ENCODE measurements at regions not wholly inside any gene's neighbourhood (a gene's known extent, or its start where the extent isn't known, plus 50 kb on each side); places are given as distances from the start of the nearest gene placed in this dataset.

DNA sequence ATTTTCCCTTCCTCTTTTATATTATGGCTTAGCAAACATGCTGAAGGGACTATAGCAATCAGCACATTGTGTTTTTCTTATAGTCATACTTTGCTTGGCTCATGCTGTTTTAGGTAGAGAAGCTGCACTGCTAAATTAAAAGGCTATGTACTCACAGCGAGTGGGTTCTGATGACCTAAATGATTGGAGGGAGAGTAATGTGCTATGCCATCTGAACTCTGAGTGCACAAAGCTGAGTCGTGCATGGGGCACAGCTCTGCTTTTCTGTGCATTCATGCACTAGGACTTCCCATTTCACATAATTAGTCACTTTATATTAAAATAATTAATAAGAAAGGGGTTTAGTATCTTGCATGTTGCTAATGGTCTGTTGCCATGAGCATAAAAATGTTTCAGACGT is 132.7 kb upstream of the ADGRL3 start:
- Histone ChIP-seq H3K36me3 (no peaks in the 10 kb centered on the region), H3K4me3 (no peak overlapping the region), H3K27me3 (no peaks in the 10 kb centered on the region), H3K27ac (no peak overlapping the region), H3K4me1 (no peaks in the 10 kb centered on the region), H3K9me3 (no peaks in the 10 kb centered on the region)
- intact Hi-C loops (cut with DNase I), result no loop called here
- 82 to 88% methylated on average over 3 of the region's 3 CpGs for WGBS, 2 donors
- DNase-seq, result no peak
- TF ChIP-seq, protein P1, sequence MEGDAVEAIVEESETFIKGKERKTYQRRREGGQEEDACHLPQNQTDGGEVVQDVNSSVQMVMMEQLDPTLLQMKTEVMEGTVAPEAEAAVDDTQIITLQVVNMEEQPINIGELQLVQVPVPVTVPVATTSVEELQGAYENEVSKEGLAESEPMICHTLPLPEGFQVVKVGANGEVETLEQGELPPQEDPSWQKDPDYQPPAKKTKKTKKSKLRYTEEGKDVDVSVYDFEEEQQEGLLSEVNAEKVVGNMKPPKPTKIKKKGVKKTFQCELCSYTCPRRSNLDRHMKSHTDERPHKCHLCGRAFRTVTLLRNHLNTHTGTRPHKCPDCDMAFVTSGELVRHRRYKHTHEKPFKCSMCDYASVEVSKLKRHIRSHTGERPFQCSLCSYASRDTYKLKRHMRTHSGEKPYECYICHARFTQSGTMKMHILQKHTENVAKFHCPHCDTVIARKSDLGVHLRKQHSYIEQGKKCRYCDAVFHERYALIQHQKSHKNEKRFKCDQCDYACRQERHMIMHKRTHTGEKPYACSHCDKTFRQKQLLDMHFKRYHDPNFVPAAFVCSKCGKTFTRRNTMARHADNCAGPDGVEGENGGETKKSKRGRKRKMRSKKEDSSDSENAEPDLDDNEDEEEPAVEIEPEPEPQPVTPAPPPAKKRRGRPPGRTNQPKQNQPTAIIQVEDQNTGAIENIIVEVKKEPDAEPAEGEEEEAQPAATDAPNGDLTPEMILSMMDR (IDR thresholded peaks at IDR 0.05), result no peak
- TF ChIP-seq POLR2A (IDR thresholded peaks at IDR 0.05), result no peak

DNA sequence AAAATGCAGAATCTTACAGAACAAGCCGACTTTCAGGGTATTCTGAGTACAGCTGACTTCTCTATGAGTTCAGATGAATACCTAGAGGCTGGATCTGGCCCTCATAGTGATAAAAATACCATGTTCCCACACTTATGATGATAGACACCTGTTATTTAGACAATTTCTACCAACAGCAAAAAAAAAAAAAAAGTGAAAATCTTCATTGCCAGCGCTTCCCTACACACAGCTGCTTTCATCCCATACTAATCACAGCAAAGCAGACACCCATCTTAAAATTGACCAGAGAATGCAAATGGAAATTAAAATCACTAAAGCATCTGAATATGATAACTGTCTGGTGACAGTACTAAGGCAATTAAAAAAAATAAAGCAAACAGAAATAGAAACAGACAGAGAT is 132.1 kb upstream of the ADGRL3 start:
- TF ChIP-seq, protein P1 (IDR thresholded peaks at IDR 0.05), result no peak
- TF ChIP-seq POLR2A (IDR thresholded peaks at IDR 0.05), result no peak
- Histone ChIP-seq H3K27ac (no peak overlapping the region), H3K4me3 (no peak overlapping the region), H3K9me3 (no peaks in the 10 kb centered on the region), H3K4me1 (no peaks in the 10 kb centered on the region), H3K36me3 (no peaks in the 10 kb centered on the region), H3K27me3 (no peaks in the 10 kb centered on the region)
- DNase-seq, result no peak
- intact Hi-C loops (cut with DNase I), result no loop called here
- WGBS, 2 donors, result 69 to 83% methylated on average over 2 of the region's 2 CpGs

DNA sequence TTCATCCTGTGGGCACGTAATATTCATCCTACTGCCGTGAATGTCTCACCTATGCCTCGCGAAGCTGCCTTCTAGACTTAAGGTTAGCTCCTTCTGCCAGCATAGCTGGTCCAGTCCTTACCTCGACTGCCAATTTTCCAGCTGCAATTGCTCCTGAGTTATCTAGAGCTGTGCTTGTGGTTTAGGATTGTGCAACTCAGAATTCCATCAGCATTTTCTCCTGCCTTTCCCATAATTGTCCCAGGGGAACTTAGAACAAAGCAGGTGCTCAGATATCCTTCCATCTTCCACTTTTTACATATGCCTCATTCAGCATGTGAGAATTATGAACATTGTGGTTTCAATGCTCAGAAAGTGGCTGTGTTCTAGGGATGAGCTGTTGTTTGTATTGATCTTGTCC is 131.4 kb upstream of the ADGRL3 start:
- no peaks in the 10 kb centered on the region for H3K27me3 ChIP-seq
- no peaks in the 10 kb centered on the region for H3K4me1 ChIP-seq
- no peak for DNase-seq
- no peak overlapping the region for H3K27ac ChIP-seq
- H3K4me3 ChIP-seq, result no peak overlapping the region
- WGBS, 2 donors, result 71 to 76% methylated on average over 5 of the region's 5 CpGs
- no peak for TF ChIP-seq POLR2A (IDR thresholded peaks at IDR 0.05)
- TF ChIP-seq, protein P1 (IDR thresholded peaks at IDR 0.05), result no peak
- no peaks in the 10 kb centered on the region for H3K36me3 ChIP-seq
- intact Hi-C loops (cut with DNase I), result no loop called here
- no peaks in the 10 kb centered on the region for H3K9me3 ChIP-seq

DNA sequence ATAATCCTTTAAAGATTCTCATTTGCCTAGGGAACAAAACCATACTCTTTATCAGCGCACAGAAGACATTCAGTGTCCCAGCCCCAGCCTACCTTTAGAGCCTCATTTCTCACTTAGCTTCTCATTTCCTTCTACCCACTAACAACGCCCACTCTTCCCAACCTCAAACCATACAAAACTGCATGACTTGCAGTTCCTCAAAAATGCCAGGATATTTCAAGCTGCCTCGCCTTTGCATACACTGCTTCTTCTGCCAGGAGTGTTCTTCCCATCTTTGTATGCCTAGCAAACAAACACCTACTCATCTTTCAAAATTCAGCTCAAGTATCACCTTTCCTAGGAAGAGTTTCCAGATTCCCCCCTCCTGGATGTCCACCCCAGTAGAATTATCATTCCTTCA is 129.9 kb upstream of the ADGRL3 start:
- DNase-seq, result no peak
- no peaks in the 10 kb centered on the region for H3K27me3 ChIP-seq
- no peak overlapping the region for H3K27ac ChIP-seq
- no peaks in the 10 kb centered on the region for H3K9me3 ChIP-seq
- no peak for TF ChIP-seq POLR2A (IDR thresholded peaks at IDR 0.05)
- TF ChIP-seq, protein P1 (IDR thresholded peaks at IDR 0.05), result no peak
- H3K4me1 ChIP-seq, result no peaks in the 10 kb centered on the region
- no peaks in the 10 kb centered on the region for H3K36me3 ChIP-seq
- no peak overlapping the region for H3K4me3 ChIP-seq
- intact Hi-C loops (cut with DNase I), result no loop called here
- WGBS, 2 donors, result 71 to 77% methylated on average over 3 of the region's 3 CpGs

DNA sequence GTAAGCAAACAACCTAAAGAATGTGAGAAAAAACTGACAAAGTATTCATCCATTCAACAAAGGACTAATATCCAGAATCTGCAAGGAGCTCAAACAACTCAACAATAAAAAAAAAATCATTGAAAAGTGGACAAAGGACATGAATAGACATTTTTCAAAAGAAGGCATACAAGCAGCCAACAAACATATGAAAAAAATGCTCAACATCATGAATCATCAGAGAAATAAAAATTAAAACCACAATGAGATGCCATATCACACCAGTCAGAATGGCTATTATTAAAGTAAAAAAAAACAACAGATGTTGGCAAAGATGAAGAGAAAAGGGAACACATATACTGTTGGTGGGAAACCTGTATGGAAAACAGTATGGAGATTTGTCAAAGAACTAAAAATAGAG is 120.7 kb upstream of the ADGRL3 start:
- no peak for DNase-seq
- no peak for TF ChIP-seq POLR2A (IDR thresholded peaks at IDR 0.05)
- TF ChIP-seq, protein P1 (IDR thresholded peaks at IDR 0.05), result no peak
- Histone ChIP-seq H3K4me3 (no peak overlapping the region), H3K9me3 (no peaks in the 10 kb centered on the region), H3K4me1 (no peaks in the 10 kb centered on the region), H3K27me3 (no peaks in the 10 kb centered on the region), H3K36me3 (no peaks in the 10 kb centered on the region), H3K27ac (no peak overlapping the region)
- intact Hi-C loops (cut with DNase I), result no loop called here
